ENCODE measurements at regions not wholly inside any gene's neighbourhood (a gene's known extent, or its start where the extent isn't known, plus 50 kb on each side); places are given as distances from the start of the nearest gene placed in this dataset.

- DNase-seq (ENCODE audit: low read depth) = no peak
Measured at GRCh38 chr4:22336822-22337221, 179.0 kb downstream of the ADGRA3 start.

GRCh38 chr4:22334155-22334554, 181.7 kb downstream of the ADGRA3 start:
- DNase-seq (ENCODE audit: low read depth) = no peak

GRCh38 chr4:22324422-22324821, 191.4 kb downstream of the ADGRA3 start:
- DNase-seq (ENCODE audit: low read depth) = no peak

GRCh38 chr4:22323691-22324090, 192.2 kb downstream of the ADGRA3 start:
- DNase-seq (ENCODE audit: low read depth) = no peak

- no peak for DNase-seq (ENCODE audit: low read depth)
Measured at GRCh38 chr4:22322996-22323395, 192.9 kb downstream of the ADGRA3 start.

GRCh38 chr4:22315628-22316027, 200.2 kb downstream of the ADGRA3 start:
- DNase-seq (ENCODE audit: low read depth) = no peak

GRCh38 chr4:22313976-22314375, 201.9 kb downstream of the ADGRA3 start:
- no peak for DNase-seq (ENCODE audit: low read depth)

GRCh38 chr4:22312113-22312512, 203.8 kb downstream of the ADGRA3 start:
- DNase-seq (ENCODE audit: low read depth) = no peak

- no peak for DNase-seq (ENCODE audit: low read depth)
Measured at GRCh38 chr4:22301253-22301652, 214.6 kb downstream of the ADGRA3 start.

GRCh38 chr4:22299678-22300077, 216.2 kb downstream of the ADGRA3 start:
- no peak for DNase-seq (ENCODE audit: low read depth)

GRCh38 chr4:22287631-22288030, 228.2 kb downstream of the ADGRA3 start:
- no peak for DNase-seq (ENCODE audit: low read depth)

- DNase-seq (ENCODE audit: low read depth) = no peak
Measured at GRCh38 chr4:22268350-22269025, 247.4 kb downstream of the ADGRA3 start.

GRCh38 chr4:22264261-22264660, 251.6 kb downstream of the ADGRA3 start:
- no peak for DNase-seq (ENCODE audit: low read depth)

GRCh38 chr4:22253431-22253830, 262.4 kb downstream of the ADGRA3 start:
- DNase-seq (ENCODE audit: low read depth) = no peak

- no peak for DNase-seq (ENCODE audit: low read depth)
Measured at GRCh38 chr4:22246847-22247246, 269.0 kb downstream of the ADGRA3 start.

- no peak for DNase-seq (ENCODE audit: low read depth)
Measured at GRCh38 chr4:22245294-22245693, 270.6 kb downstream of the ADGRA3 start.

- no peak for DNase-seq (ENCODE audit: low read depth)
Measured at GRCh38 chr4:22241415-22241814, 274.5 kb downstream of the ADGRA3 start.

- no peak for DNase-seq (ENCODE audit: low read depth)
Measured at GRCh38 chr4:22240814-22241213, 275.1 kb downstream of the ADGRA3 start.

- DNase-seq (ENCODE audit: low read depth) = no peak
Measured at GRCh38 chr4:22238742-22239141, 277.1 kb downstream of the ADGRA3 start.

GRCh38 chr4:22237846-22238494, 277.9 kb downstream of the ADGRA3 start:
- DNase-seq (ENCODE audit: low read depth) = no peak

- DNase-seq (ENCODE audit: low read depth) = no peak
Measured at GRCh38 chr4:22237155-22237751, 278.6 kb downstream of the ADGRA3 start.

GRCh38 chr4:22235698-22236097, 280.2 kb downstream of the ADGRA3 start:
- no peak for DNase-seq (ENCODE audit: low read depth)

- DNase-seq (ENCODE audit: low read depth) = no peak
Measured at GRCh38 chr4:22233230-22233629, 282.6 kb downstream of the ADGRA3 start.

GRCh38 chr4:22220965-22221364, 272.4 kb upstream of the KCNIP4 start:
- DNase-seq (ENCODE audit: low read depth) = no peak
